Panc1 (cell line): ENCODE measurements at regions not wholly inside any gene's neighbourhood (a gene's known extent, or its start where the extent isn't known, plus 50 kb on each side); places are given as distances from the start of the nearest gene placed in this dataset.

Experiments
- CTCF ChIP-seq: fragments of 450-650 bp; IDR thresholded peaks from 2 replicates; pipeline ENCODE4 v1.5.1; 2017; ENCODE audit warnings: mild to moderate bottlenecking
- POLR2AphosphoS5 ChIP-seq: IDR thresholded peaks from 2 replicates; pipeline ENCODE4 v1.6.1; 2012; ENCODE audit warnings: mild to moderate bottlenecking, low read depth, low read length, moderate library complexity
- TCF7L2 ChIP-seq: IDR thresholded peaks from 2 replicates; pipeline ENCODE4 v1.6.1; 2011; ENCODE audit warnings: mild to moderate bottlenecking, low read depth, low read length, inconsistent platforms

GRCh38 chr1:55827350-55827749 lies 612.2 kb upstream of the USP24 start:
- no peak for TF ChIP-seq CTCF
- TF ChIP-seq POLR2AphosphoS5: no peak
- no peak for TF ChIP-seq TCF7L2
